ENCODE measurements at regions not wholly inside any gene's neighbourhood (a gene's known extent, or its start where the extent isn't known, plus 50 kb on each side); places are given as distances from the start of the nearest gene placed in this dataset.

GRCh38 chr1:56080123-56080522 lies 499.2 kb downstream of the PLPP3 start:
- TF ChIP-seq CTCF (conservative IDR thresholded peaks at IDR 0.05 in 1 of 2, IDR thresholded peaks at IDR 0.05 in 1 of 2; ENCODE audit: low read depth in 1 of 2, low read length in 2 of 2) (no peak), EZH2 (IDR thresholded peaks at IDR 0.05; ENCODE audit: low read length, missing control alignments) (no peak)
